Liver (tissue), 7 donors: ENCODE measurements at regions not wholly inside any gene's neighbourhood (a gene's known extent, or its start where the extent isn't known, plus 50 kb on each side); places are given as distances from the start of the nearest gene placed in this dataset.

Experiments
- DNase-seq: peaks from one replicate; pipeline ENCODE4 v3.0.0-alpha.2; 2017; ENCODE audit warnings: low spot score
- H3K27ac ChIP-seq, 2 donors: one replicate each; pipeline ENCODE4 v1.7.0; 2013; ENCODE audit warnings: inconsistent platforms in 2 of 2, low read length in 2 of 2, control low read depth in 1 of 2, low read depth in 1 of 2, mild to moderate bottlenecking in 1 of 2
- H3K27me3 ChIP-seq, 4 donors: one replicate each; pipeline versions ENCODE4 v1.6.1 to v1.7.0; 2013; ENCODE audit warnings: low read length in 3 of 4, inconsistent platforms in 1 of 4, mild to moderate bottlenecking in 1 of 4, moderate library complexity in 1 of 4; ENCODE audit not compliant: control insufficient read depth in 4 of 4, insufficient read depth in 4 of 4
- H3K36me3 ChIP-seq, 4 donors: one replicate each; pipeline versions ENCODE4 v1.6.1 to v1.7.0; 2013; ENCODE audit warnings: low read length in 3 of 4, mild to moderate bottlenecking in 3 of 4, low read depth in 1 of 4, moderate library complexity in 1 of 4; ENCODE audit not compliant: control insufficient read depth in 4 of 4, insufficient read depth in 3 of 4
- H3K4me1 ChIP-seq, 4 donors: one replicate each; pipeline versions ENCODE4 v1.6.1 to v1.7.0; 2013; ENCODE audit warnings: low read length in 3 of 4, mild to moderate bottlenecking in 3 of 4, moderate library complexity in 1 of 4; ENCODE audit not compliant: control insufficient read depth in 4 of 4, insufficient read depth in 4 of 4
- H3K4me3 ChIP-seq, 3 donors: one replicate each; pipeline versions ENCODE4 v1.6.1 to v1.7.0; 2013; ENCODE audit warnings: low read length in 3 of 3, control low read depth in 1 of 3, low read depth in 1 of 3, mild to moderate bottlenecking in 1 of 3
- H3K9ac ChIP-seq, 2 donors: one replicate each; pipeline ENCODE4 v1.7.0; 2013; ENCODE audit warnings: low read length in 2 of 2, mild to moderate bottlenecking in 2 of 2, moderate library complexity in 2 of 2, control low read depth in 1 of 2, low read depth in 1 of 2
- H3K9me3 ChIP-seq, 4 donors: one replicate each; pipeline versions ENCODE4 v1.6.1 to v1.7.0; 2013; ENCODE audit warnings: low read length in 3 of 4; ENCODE audit not compliant: control insufficient read depth in 4 of 4
- EGR1 ChIP-seq, 2 donors: IDR thresholded peaks; 2 replicates each; pipeline ENCODE4 v1.6.1; 2016 to 2018; ENCODE audit warnings: antibody characterized with exemption in 2 of 2, low read depth in 2 of 2
- FOXA1 ChIP-seq: IDR thresholded peaks from 2 replicates; pipeline ENCODE4 v1.6.1; 2016; ENCODE audit warnings: antibody characterized with exemption
- FOXA2 ChIP-seq: IDR thresholded peaks from 2 replicates; pipeline ENCODE4 v1.6.1; 2016; ENCODE audit warnings: antibody characterized with exemption
- HNF4A ChIP-seq, 2 donors: conservative IDR thresholded peaks; 2 replicates each; pipeline ENCODE4 v1.6.1; 2016; ENCODE audit warnings: antibody characterized with exemption in 2 of 2, mild to moderate bottlenecking in 2 of 2
- HNF4G ChIP-seq: IDR thresholded peaks from 2 replicates; pipeline ENCODE4 v1.6.1; 2016; ENCODE audit warnings: antibody characterized with exemption
- NR2F2 ChIP-seq: IDR thresholded peaks from 2 replicates; pipeline ENCODE4 v1.6.1; 2016; ENCODE audit warnings: antibody characterized with exemption
- RAD21 ChIP-seq, 2 donors: IDR thresholded peaks; 2 replicates each; pipeline ENCODE4 v1.6.1; 2016; ENCODE audit warnings: antibody characterized with exemption in 2 of 2, mild to moderate bottlenecking in 2 of 2
- RXRA ChIP-seq, 2 donors: IDR thresholded peaks; 2 replicates each; pipeline ENCODE4 v1.6.1; 2017 to 2018; ENCODE audit warnings: antibody characterized with exemption in 2 of 2, mild to moderate bottlenecking in 1 of 2
- SP1 ChIP-seq: IDR thresholded peaks from 2 replicates; pipeline ENCODE4 v1.6.1; 2018; ENCODE audit warnings: antibody characterized with exemption, mild to moderate bottlenecking
- YY1 ChIP-seq: IDR thresholded peaks from 2 replicates; pipeline ENCODE4 v1.6.1; 2016; ENCODE audit warnings: antibody characterized with exemption, mild to moderate bottlenecking
- WGBS: extraction: QIAGEN DNeasy Blood & Tissue Kit; methylation state at CpG from one replicate; pipeline ENCODE4 v1.1.7; 2013; 5-methylcytosine and 5-hydroxymethylcytosine counted together
- TF ChIP-seq, protein P1 (sequence below): IDR thresholded peaks from 2 replicates; pipeline ENCODE4 v1.6.1; 2016; ENCODE audit warnings: antibody characterized with exemption
- TF ChIP-seq, protein P2 (sequence below): IDR thresholded peaks from 2 replicates; pipeline ENCODE4 v1.6.1; 2016; ENCODE audit warnings: antibody characterized with exemption, mild to moderate bottlenecking
- TF ChIP-seq, protein P3 (sequence below): IDR thresholded peaks from 2 replicates; pipeline ENCODE4 v1.6.1; 2016; ENCODE audit warnings: antibody characterized with exemption
- TF ChIP-seq, protein P4 (sequence below): IDR thresholded peaks from 2 replicates; pipeline ENCODE4 v1.6.1; 2016; ENCODE audit warnings: antibody characterized with exemption
- donor health status: healthy.
- donor health status: healthy.
- donor health status: healthy.
- donor health status: healthy.

DNA sequence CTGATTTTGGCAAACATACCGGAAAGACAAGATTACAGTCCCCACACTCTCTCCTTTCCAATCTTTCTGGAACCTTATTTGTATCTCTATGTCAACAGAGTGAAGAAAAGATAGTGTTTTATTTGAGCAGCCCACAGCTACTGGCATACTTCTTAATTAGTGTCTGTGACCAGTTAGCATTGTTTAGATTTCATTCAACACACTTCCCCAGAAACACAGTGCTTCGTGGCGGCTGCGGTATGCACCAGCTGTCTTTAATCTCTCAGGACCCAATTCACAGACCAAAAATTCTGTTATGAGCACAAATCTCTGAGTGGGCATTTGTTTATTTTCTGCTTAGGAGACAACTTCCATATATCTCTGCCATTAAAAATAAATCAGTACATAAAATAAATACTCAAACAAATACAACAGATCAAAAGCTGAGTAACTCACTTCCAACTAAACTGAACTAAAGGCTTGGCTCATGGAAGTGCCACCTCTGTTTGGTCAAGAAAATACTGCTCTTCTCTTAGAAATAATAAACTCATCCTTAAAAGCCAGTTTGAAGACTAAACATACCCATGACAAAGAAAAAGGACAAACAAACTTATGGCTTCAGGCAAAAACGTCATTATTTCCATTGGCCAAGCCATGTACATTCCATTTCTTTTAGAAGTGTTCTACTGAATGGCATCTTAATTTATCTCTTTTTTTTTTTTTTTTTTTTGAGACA is 392.4 kb downstream of the TXNL1 start:
- TF ChIP-seq RXRA (IDR thresholded peaks at IDR 0.05) (no peak), RAD21 (IDR thresholded peaks at IDR 0.05) (no peak)
- no peak for DNase-seq
- H3K36me3 ChIP-seq: no peaks in the 10 kb centered on the region
- H3K27me3 ChIP-seq: no peaks in the 10 kb centered on the region
- no peak overlapping the region for H3K4me3 ChIP-seq
- H3K4me1 ChIP-seq: no peaks in the 10 kb centered on the region
- H3K27ac ChIP-seq: no peak overlapping the region
- H3K9ac ChIP-seq: no peak overlapping the region
- no peaks in the 10 kb centered on the region for H3K9me3 ChIP-seq
- WGBS: 42% methylated on average over 5 of the region's 5 CpGs

DNA sequence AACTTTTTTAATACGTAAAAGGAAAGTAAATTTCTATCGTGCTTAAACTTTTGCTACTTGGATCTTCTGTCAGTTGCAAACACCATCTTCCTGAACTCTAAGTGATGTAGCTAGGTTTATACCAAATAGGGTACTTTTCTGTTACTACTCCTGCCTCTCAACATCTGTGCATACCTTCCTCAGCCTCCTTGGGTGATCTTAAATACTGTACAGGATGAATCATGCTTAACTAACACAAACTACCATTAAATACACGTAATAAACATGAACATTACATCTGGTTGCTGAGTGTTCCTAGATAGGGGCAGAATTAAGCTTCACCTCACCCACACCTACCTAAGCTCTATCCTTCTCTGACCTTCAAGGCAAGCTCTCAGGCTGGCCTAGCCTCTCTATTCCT is 398.0 kb downstream of the TXNL1 start:
- 89% methylated on average over 3 of the region's 3 CpGs for WGBS
- H3K4me1 ChIP-seq: no peaks in the 10 kb centered on the region
- H3K4me3 ChIP-seq: no peak overlapping the region
- H3K27ac ChIP-seq: no peak overlapping the region
- no peak overlapping the region for H3K9ac ChIP-seq
- no peak for DNase-seq
- no peaks in the 10 kb centered on the region for H3K27me3 ChIP-seq
- H3K36me3 ChIP-seq: no peaks in the 10 kb centered on the region
- TF ChIP-seq HNF4A (conservative IDR thresholded peaks at IDR 0.05) (no peak), YY1 (no peak), HNF4G (no peak), NR2F2 (no peak), RXRA (IDR thresholded peaks at IDR 0.05) (no peak), FOXA2 (no peak), EGR1 (IDR thresholded peaks at IDR 0.05; ENCODE audit: low read depth in 2 of 2) (no peak), SP1 (no peak), FOXA1 (no peak), RAD21 (IDR thresholded peaks at IDR 0.05) (no peak)
- TF ChIP-seq, protein P1, sequence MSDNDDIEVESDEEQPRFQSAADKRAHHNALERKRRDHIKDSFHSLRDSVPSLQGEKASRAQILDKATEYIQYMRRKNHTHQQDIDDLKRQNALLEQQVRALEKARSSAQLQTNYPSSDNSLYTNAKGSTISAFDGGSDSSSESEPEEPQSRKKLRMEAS: no peak
- TF ChIP-seq, protein P2, sequence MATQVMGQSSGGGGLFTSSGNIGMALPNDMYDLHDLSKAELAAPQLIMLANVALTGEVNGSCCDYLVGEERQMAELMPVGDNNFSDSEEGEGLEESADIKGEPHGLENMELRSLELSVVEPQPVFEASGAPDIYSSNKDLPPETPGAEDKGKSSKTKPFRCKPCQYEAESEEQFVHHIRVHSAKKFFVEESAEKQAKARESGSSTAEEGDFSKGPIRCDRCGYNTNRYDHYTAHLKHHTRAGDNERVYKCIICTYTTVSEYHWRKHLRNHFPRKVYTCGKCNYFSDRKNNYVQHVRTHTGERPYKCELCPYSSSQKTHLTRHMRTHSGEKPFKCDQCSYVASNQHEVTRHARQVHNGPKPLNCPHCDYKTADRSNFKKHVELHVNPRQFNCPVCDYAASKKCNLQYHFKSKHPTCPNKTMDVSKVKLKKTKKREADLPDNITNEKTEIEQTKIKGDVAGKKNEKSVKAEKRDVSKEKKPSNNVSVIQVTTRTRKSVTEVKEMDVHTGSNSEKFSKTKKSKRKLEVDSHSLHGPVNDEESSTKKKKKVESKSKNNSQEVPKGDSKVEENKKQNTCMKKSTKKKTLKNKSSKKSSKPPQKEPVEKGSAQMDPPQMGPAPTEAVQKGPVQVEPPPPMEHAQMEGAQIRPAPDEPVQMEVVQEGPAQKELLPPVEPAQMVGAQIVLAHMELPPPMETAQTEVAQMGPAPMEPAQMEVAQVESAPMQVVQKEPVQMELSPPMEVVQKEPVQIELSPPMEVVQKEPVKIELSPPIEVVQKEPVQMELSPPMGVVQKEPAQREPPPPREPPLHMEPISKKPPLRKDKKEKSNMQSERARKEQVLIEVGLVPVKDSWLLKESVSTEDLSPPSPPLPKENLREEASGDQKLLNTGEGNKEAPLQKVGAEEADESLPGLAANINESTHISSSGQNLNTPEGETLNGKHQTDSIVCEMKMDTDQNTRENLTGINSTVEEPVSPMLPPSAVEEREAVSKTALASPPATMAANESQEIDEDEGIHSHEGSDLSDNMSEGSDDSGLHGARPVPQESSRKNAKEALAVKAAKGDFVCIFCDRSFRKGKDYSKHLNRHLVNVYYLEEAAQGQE: no peak
- TF ChIP-seq, protein P3, sequence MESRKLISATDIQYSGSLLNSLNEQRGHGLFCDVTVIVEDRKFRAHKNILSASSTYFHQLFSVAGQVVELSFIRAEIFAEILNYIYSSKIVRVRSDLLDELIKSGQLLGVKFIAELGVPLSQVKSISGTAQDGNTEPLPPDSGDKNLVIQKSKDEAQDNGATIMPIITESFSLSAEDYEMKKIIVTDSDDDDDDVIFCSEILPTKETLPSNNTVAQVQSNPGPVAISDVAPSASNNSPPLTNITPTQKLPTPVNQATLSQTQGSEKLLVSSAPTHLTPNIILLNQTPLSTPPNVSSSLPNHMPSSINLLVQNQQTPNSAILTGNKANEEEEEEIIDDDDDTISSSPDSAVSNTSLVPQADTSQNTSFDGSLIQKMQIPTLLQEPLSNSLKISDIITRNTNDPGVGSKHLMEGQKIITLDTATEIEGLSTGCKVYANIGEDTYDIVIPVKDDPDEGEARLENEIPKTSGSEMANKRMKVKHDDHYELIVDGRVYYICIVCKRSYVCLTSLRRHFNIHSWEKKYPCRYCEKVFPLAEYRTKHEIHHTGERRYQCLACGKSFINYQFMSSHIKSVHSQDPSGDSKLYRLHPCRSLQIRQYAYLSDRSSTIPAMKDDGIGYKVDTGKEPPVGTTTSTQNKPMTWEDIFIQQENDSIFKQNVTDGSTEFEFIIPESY: no peak
- TF ChIP-seq, protein P4, sequence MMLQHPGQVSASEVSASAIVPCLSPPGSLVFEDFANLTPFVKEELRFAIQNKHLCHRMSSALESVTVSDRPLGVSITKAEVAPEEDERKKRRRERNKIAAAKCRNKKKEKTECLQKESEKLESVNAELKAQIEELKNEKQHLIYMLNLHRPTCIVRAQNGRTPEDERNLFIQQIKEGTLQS: no peak
- no peaks in the 10 kb centered on the region for H3K9me3 ChIP-seq
